Progenitor cell of endocrine pancreas (in vitro differentiated cells): ENCODE measurements at regions not wholly inside any gene's neighbourhood (a gene's known extent, or its start where the extent isn't known, plus 50 kb on each side); places are given as distances from the start of the nearest gene placed in this dataset.
"Not testable (repeated sequence)": the region's sequence is repeated elsewhere in the genome, so short reads cannot be mapped to it uniquely, and the experiment has no call there.

Source experiments
- DNase-seq: peaks from one replicate; pipeline ENCODE4 v3.0.0; 2021; ENCODE audit warnings: low spot score; ENCODE audit not compliant: unreplicated experiment
- H3K27ac Mint-ChIP-seq: 2 replicates; pipeline ENCODE4 v1.8.0; 2021; ENCODE audit warnings: mild to moderate bottlenecking, moderate library complexity, mixed read lengths
- H3K27me3 Mint-ChIP-seq: 2 replicates; pipeline ENCODE4 v1.8.0; 2021; ENCODE audit warnings: mixed read lengths
- H3K36me3 Mint-ChIP-seq: 2 replicates; pipeline ENCODE4 v1.8.0; 2022; ENCODE audit warnings: mixed read lengths; ENCODE audit not compliant: insufficient read depth
- H3K4me1 Mint-ChIP-seq: 2 replicates; pipeline ENCODE4 v1.8.0; 2021; ENCODE audit warnings: low read depth, mixed read lengths
- H3K4me3 Mint-ChIP-seq: 2 replicates; pipeline ENCODE4 v1.8.0; 2021; ENCODE audit warnings: low read depth, mild to moderate bottlenecking, moderate library complexity, mixed read lengths
- H3K9me3 Mint-ChIP-seq: 2 replicates; pipeline ENCODE4 v1.8.0; 2021; ENCODE audit warnings: low read depth, mixed read lengths
- TF ChIP-seq, protein P1 (sequence below): fragments of 200-600 bp; sonication (generic); IDR thresholded peaks from one replicate; pipeline ENCODE4 v1.5.0; 2021; ENCODE audit warnings: antibody characterized with exemption, mild to moderate bottlenecking; ENCODE audit not compliant: unreplicated experiment

DNA sequence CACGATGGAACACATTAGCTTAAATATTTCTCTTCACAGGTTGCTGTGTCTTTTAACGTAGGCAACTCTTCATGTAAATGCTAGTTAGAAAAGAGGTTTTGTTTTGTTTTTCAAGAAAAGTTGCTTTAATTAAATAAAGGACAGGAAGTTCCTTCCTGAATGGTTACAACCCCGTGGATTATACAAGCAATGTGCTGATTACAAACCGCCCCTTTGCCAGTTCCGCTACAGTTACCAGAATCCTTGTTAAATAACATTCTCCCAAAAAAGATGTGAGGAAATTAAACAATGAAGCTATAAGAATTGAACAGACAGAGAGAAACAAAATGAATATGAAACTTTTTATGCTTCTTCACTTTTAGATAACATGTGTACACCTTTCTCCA is 75.1 kb downstream of the LYZL2 start:
- Mint-ChIP-seq H3K4me1 (peaks cover 27% of the 10 kb centered on the region), H3K27me3 (no peaks in the 10 kb centered on the region), H3K27ac (no peak overlapping the region), H3K4me3 (no peak overlapping the region), H3K9me3 (no peaks in the 10 kb centered on the region), H3K36me3 (no peaks in the 10 kb centered on the region)
- DNase-seq: no peak
- TF ChIP-seq, protein P1, sequence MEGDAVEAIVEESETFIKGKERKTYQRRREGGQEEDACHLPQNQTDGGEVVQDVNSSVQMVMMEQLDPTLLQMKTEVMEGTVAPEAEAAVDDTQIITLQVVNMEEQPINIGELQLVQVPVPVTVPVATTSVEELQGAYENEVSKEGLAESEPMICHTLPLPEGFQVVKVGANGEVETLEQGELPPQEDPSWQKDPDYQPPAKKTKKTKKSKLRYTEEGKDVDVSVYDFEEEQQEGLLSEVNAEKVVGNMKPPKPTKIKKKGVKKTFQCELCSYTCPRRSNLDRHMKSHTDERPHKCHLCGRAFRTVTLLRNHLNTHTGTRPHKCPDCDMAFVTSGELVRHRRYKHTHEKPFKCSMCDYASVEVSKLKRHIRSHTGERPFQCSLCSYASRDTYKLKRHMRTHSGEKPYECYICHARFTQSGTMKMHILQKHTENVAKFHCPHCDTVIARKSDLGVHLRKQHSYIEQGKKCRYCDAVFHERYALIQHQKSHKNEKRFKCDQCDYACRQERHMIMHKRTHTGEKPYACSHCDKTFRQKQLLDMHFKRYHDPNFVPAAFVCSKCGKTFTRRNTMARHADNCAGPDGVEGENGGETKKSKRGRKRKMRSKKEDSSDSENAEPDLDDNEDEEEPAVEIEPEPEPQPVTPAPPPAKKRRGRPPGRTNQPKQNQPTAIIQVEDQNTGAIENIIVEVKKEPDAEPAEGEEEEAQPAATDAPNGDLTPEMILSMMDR: no peak

DNA sequence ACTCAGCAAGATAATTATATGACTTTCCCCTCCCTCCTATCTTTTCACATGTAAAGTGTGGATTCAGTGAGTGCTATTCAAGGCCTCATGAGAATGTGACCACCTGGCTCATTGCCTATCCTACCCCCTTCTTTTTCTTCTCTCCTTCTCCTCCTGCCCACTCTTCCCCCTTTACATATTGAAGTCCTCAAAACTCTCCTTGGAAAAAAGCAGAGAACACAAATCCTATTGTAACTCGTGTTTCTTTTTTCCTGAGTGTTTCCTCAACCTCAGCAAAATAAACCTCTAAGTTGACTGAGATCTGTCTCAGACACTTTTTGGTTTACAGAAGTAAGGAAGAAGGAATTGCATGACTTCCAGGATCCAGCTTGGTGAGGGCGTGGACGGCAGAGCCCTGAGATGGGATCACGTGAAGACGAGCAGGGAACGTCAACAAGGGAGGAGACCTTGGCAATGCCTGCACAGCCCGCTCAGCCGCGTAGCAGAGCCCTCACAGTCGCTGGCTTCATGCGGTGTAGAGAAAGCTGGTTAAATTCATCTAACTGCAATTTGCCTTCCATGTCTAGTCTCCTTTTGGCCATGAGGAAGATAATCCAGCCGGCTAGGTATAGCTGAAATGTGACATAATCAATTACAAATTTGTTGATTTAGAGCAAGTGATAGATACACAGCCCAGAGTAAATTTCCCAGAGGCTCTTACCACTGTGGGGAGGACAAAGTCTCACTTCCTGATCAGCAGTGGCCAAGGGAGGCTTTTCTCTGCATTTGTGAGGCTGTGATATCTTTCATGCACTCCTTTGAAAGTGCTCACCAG is 75.7 kb downstream of the LYZL2 start:
- Mint-ChIP-seq H3K36me3 (no peaks in the 10 kb centered on the region), H3K4me3 (no peak overlapping the region), H3K27ac (peak overlapping the region; percentile 4), H3K4me1 (peaks cover 27% of the 10 kb centered on the region), H3K9me3 (no peaks in the 10 kb centered on the region), H3K27me3 (no peaks in the 10 kb centered on the region)
- TF ChIP-seq, protein P1: no peak
- DNase-seq: no peak

DNA sequence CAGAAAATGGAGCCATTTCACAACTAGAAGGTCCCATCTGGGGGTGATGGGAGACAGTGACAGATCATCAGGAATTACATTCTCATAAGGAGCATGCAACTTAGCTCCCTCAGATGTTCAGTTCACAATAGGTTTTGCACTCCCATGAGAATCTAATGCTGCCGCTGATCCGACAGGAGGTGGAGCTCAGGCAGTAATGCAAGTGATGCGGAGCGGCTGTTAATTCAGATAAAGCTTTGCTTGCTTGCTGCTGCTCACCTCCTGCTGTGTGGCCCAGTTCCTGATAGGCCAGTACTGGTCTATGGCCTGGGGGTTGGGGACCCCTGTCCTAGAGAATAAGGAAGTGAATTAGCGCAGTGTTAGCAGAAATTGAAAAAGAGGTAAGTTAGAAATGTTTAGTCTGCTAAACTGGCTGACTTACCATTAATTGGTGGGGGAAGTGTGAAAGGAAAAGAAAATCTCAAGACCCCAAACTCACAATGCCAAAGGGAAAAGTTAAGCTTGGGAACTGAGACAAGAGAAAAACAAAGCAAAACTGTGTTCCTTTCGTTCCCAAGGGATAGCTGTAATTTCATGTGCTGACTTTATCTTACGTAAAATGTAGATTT is 76.4 kb downstream of the LYZL2 start:
- H3K27ac Mint-ChIP-seq: no peak overlapping the region
- no peak for DNase-seq
- H3K4me3 Mint-ChIP-seq: no peak overlapping the region

DNA sequence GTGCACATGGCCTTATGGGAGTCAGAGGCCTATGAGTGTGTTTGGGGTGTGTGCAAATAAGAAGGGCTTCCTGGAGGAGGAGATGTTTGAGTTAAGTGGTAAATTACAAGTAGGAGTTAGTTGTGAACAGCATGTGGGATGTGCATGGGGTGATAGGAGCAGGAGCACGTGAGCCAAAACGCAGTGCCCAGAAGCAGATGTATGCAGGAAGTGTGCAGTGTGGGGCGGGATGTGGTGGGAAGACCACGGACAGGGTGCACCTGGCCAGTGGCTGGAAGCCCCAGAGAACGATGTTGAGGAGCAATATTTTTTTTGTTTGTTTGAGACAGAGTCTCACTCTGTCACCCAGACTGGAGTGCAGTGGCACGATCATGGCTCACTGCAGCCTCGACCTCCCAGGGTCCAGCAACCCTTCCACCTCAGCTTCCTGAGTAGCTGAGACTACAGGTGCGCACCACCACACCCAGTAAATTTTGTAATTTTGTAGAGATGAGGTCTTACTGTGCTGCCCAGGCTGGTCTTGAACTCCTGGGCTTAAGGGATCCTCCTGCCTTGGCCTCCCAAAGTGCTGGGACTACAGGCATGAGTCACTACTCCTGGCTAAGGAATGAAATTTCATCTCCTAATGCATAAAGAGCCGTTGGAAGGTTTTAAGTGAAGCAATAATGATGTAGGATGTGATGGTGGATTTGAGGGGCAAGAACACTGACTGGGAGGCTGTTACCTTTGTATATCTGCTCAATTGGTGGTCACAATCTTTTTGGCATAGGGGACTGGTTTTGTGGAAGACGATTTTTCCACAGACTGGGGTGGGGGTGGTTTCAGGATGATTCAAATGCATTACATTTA is 78.4 kb downstream of the LYZL2 start:
- DNase-seq: no peak
- Mint-ChIP-seq H3K9me3 (no peaks in the 10 kb centered on the region), H3K4me3 (no peak overlapping the region), H3K27ac (no peak overlapping the region), H3K36me3 (no peaks in the 10 kb centered on the region), H3K4me1 (peaks cover 19% of the 10 kb centered on the region), H3K27me3 (no peaks in the 10 kb centered on the region)
- TF ChIP-seq, protein P1: no peak

More for the DNA sequence above, 76.4 kb downstream of the LYZL2 start:
- Mint-ChIP-seq H3K9me3 (no peaks in the 10 kb centered on the region), H3K27me3 (no peaks in the 10 kb centered on the region), H3K4me1 (peaks cover 24% of the 10 kb centered on the region), H3K36me3 (no peaks in the 10 kb centered on the region)
- TF ChIP-seq, protein P1: no peak

DNA sequence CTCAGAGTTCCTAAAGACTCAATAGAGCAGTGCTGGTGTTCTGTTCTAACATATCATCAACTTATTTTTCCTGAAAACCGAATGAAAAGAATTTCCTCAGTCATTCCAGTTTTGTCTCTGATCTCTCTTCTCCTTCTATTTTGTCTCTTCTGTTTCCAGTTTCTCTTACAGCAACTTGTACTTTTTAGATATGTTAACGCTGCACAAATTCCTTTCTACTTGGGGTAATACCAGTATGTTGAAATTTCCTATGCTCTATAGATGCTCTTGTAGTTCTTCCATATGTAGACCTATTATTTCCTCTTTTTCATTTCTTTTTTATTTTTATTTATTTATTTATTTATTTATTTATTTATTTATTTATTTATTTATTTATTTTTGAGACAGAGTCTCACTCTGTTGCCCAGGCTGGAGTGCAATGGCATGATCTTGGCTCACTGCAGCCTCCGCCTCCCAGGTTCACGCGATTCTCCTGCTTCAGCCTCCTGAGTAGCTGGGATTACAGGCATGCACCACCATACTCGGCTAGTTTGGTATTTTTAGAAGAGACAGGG is 80.3 kb downstream of the LYZL2 start:
- not testable (repeated sequence) for H3K4me3 Mint-ChIP-seq, H3K36me3 Mint-ChIP-seq, H3K9me3 Mint-ChIP-seq, DNase-seq, H3K27ac Mint-ChIP-seq, H3K27me3 Mint-ChIP-seq
- H3K4me1 Mint-ChIP-seq: peaks cover 15% of the 10 kb centered on the region
